ENCODE measurements at regions not wholly inside any gene's neighbourhood (a gene's known extent, or its start where the extent isn't known, plus 50 kb on each side); places are given as distances from the start of the nearest gene placed in this dataset.

- TF ChIP-seq, protein P1, sequence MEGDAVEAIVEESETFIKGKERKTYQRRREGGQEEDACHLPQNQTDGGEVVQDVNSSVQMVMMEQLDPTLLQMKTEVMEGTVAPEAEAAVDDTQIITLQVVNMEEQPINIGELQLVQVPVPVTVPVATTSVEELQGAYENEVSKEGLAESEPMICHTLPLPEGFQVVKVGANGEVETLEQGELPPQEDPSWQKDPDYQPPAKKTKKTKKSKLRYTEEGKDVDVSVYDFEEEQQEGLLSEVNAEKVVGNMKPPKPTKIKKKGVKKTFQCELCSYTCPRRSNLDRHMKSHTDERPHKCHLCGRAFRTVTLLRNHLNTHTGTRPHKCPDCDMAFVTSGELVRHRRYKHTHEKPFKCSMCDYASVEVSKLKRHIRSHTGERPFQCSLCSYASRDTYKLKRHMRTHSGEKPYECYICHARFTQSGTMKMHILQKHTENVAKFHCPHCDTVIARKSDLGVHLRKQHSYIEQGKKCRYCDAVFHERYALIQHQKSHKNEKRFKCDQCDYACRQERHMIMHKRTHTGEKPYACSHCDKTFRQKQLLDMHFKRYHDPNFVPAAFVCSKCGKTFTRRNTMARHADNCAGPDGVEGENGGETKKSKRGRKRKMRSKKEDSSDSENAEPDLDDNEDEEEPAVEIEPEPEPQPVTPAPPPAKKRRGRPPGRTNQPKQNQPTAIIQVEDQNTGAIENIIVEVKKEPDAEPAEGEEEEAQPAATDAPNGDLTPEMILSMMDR (IDR thresholded peaks at IDR 0.05; ENCODE audit: control insufficient read depth, insufficient read depth, low read depth, low read length, missing control alignments): no peak
- no peak for DNase-seq (ENCODE audit: low read depth)
- no peak overlapping the region for H3K4me3 ChIP-seq (ENCODE audit: control insufficient read depth, low read depth, low read length)
Measured at GRCh38 chr2:156098506-156098905, 234.0 kb downstream of the NR4A2 start.

DNA sequence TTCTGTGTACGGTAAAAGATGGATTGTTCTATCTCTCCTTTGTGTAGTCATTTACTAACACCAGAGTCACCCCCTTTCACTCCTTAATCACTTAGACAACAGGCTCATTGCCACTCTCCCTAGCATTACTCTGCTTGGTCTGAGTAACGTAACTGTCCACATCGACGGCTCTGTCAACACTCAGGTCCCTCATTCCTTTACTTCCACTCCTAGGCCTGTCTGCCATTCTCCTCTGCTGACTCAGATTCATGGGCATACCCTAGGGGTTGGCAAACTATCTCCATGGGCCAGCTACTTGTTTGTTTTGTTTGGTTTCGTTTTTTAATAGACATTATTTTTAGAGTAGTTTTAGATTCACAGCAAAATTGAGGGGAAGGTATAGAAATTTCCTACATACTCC lies 243.9 kb downstream of the NR4A2 start:
- no peak overlapping the region for H3K4me3 ChIP-seq (ENCODE audit: control insufficient read depth, low read depth, low read length)
- TF ChIP-seq, protein P1 (IDR thresholded peaks at IDR 0.05; ENCODE audit: control insufficient read depth, insufficient read depth, low read depth, low read length, missing control alignments): no peak
- no peak for DNase-seq (ENCODE audit: low read depth)

GRCh38 chr2:156087875-156088274 lies 244.6 kb downstream of the NR4A2 start:
- no peak for DNase-seq (ENCODE audit: low read depth)
- no peak overlapping the region for H3K4me3 ChIP-seq (ENCODE audit: control insufficient read depth, low read depth, low read length)
- TF ChIP-seq, protein P1 (IDR thresholded peaks at IDR 0.05; ENCODE audit: control insufficient read depth, insufficient read depth, low read depth, low read length, missing control alignments): no peak

DNA sequence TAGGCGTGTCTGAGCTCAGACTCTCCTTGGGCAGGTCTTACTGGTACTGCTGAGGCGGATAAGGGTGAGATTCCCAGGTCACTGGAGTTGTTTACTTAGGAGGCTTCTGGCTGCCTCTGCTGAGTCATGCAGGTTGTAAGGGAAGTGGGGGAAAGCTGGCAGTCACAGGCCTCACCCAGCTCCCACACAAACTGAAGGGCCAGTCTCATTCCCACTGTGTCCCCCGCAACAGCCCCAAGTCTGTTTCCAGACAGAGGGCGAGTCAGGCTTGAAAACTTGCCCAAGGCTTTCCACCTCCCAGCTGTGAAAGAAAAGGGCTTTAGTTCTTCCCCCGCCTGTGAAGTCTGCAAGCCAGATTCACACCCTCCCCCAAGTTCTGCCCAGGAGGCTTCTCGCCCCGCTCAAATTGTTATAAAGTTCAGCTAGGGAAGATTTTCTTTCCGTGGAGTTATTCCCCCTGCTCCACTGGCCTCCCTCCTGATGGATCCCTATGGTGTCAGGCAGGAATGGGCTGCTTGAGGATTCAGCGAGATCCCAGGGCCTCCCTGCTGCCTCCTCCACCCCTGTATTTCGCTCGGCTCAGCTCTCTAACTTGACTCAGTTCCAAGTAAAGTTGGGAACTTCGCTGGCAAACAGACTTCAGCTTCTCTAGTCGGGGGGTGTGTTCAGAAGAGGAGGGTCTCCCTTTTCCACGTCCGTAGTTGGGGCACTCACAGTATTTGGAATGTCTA lies 248.6 kb downstream of the NR4A2 start:
- TF ChIP-seq, protein P1 (IDR thresholded peaks at IDR 0.05; ENCODE audit: control insufficient read depth, insufficient read depth, low read depth, low read length, missing control alignments): no peak
- DNase-seq (ENCODE audit: low read depth): no peak
- no peak overlapping the region for H3K4me3 ChIP-seq (ENCODE audit: control insufficient read depth, low read depth, low read length)

DNA sequence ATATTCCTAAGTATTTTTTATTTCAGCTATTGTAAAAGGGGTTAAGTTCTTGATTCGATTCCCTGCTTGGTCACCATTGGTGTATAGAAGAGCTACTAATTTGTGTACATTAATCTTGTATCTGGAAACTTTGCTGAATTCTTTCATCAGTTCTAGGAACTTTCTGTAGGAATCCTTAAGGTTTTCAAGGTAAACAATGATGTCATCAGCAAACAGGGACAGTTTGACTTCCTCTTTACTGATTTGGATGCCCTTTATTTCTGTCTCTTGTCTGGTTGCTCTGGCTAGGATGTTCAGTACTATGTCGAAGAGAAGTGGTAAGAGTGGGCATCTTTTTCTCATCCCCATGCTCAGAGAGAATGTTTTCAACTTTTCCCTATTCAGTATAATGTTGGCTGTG lies 252.7 kb downstream of the NR4A2 start:
- TF ChIP-seq, protein P1 (IDR thresholded peaks at IDR 0.05; ENCODE audit: control insufficient read depth, insufficient read depth, low read depth, low read length, missing control alignments): no peak
- H3K4me3 ChIP-seq (ENCODE audit: control insufficient read depth, low read depth, low read length): no peak overlapping the region
- no peak for DNase-seq (ENCODE audit: low read depth)

DNA sequence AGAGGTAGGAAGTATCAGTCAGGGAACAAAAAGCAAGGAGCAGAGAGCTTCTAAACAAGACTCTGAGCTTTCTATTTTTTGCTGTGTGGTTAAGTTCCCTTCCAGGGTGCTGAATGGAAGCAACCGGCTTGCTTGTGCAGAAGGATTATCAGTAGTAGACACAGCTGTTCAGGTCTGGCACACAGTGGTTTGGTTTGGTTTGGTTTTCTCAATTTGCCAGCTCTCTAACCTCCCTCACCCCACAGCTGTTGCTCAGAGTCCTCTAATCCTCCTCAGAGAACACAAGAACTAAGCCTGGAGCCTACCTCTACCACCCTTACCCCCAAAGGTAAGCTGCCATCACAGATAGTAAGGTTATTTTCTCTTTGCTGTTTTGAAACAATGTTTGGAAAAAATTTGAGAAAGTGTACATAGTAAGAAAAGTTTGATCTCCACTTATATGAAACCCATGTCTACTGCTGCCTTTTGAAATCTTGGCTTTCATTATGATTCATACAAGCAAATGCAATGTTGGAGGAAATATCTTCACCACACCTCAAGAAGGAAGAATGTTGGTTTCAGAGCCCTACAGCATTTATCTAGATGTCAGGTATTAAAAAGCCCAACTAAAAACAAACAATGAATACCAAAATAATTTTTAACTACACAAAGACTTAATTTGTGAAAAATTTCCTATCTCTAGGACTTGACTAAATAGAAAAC lies 255.3 kb downstream of the NR4A2 start:
- DNase-seq (ENCODE audit: low read depth): no peak
- no peak overlapping the region for H3K4me3 ChIP-seq (ENCODE audit: control insufficient read depth, low read depth, low read length)
- TF ChIP-seq, protein P1 (IDR thresholded peaks at IDR 0.05; ENCODE audit: control insufficient read depth, insufficient read depth, low read depth, low read length, missing control alignments): no peak

All from AG09309 (cell line).